HepG2 (cell line): ENCODE measurements at regions not wholly inside any gene's neighbourhood (a gene's known extent, or its start where the extent isn't known, plus 50 kb on each side); places are given as distances from the start of the nearest gene placed in this dataset.

Experiments
- ATAC-seq: fragments of 200-7000 bp; cut with Tn5 transposase; 3 replicates; pipeline ENCODE4 v1.9.1; 2020; ENCODE audit warnings: mild to moderate bottlenecking, moderate library complexity
- BruUV-seq: library from RNA; stranded (reverse); fragments of 400-500 nt; replicated peaks from 2 replicates; lab custom pipeline; 2021; lab: Mats Ljungman, UMichigan
- CTCF ChIA-PET: fragments of 300-600 bp; formaldehyde crosslinking; extraction: SDS; loops from one replicate; lab custom pipeline; 2021; ENCODE audit warnings: low total read pairs, inconsistent platforms, low intra/inter-chr PET ratio; lab: Yijun Ruan, JAX
- POLR2A ChIA-PET: fragments of 350-600 bp; sonication (Branson Sonifier 250); formaldehyde crosslinking; loops from one replicate; lab custom pipeline; 2020; ENCODE audit warnings: antibody characterized with exemption, inconsistent platforms; lab: Yijun Ruan, JAX
- DNase-seq: peaks from one replicate; pipeline ENCODE4 v3.0.0-alpha.2; 2015; ENCODE audit warnings: low spot score
- FAIRE-seq: peaks from 3 replicates; lab custom pipeline; 2011; peaks lifted over from hg19 to GRCh38; lab: Jason Lieb, UNC
- H2AFZ ChIP-seq: one replicate; pipeline ENCODE4 v1.6.1; 2011; ENCODE audit warnings: low read length, inconsistent platforms
- H3K27ac ChIP-seq: fragments of 300-600 bp; 3 replicates; pipeline ENCODE4 v1.8.0; 2011; ENCODE audit warnings: mixed run types, mild to moderate bottlenecking, mixed read lengths, low read length, inconsistent platforms; ENCODE audit not compliant: insufficient read depth; ENCODE audit errors: extremely low read length
- H3K27me3 ChIP-seq, 2 experiments: fragments of 200-600 bp in 1 of 2; 2 replicates in 1 of 2; 3 replicates in 1 of 2; pipeline versions ENCODE4 v1.6.0 to v1.8.0; 2011; ENCODE audit warnings: low read length in 2 of 2, mild to moderate bottlenecking in 2 of 2, moderate library complexity in 2 of 2, inconsistent platforms in 1 of 2; ENCODE audit not compliant: insufficient read depth in 2 of 2, control insufficient read depth in 1 of 2
- H3K36me3 ChIP-seq, 2 experiments: fragments of 200-600 bp in 1 of 2; replicated peaks in 1 of 2; 2 replicates in 1 of 2; 3 replicates in 1 of 2; pipeline versions ENCODE4 v1.5.1 to v1.8.0; 2011; ENCODE audit warnings: low read length in 2 of 2, inconsistent platforms in 1 of 2; ENCODE audit not compliant: insufficient read depth in 2 of 2, control insufficient read depth in 1 of 2
- H3K4me1 ChIP-seq: 2 replicates; pipeline ENCODE4 v1.5.1; 2012; ENCODE audit warnings: low read length, inconsistent platforms; ENCODE audit not compliant: insufficient read depth
- H3K4me2 ChIP-seq: 2 replicates; pipeline ENCODE4 v1.6.0; 2011; ENCODE audit warnings: low read depth, low read length, inconsistent platforms
- H3K4me3 ChIP-seq, 3 experiments: fragments of 200-600 bp in 1 of 3; sonication (generic), shearing (Covaris generic) in 1 of 3; replicated peaks in 1 of 3; 2 replicates each; pipeline ENCODE4 v1.5.1; 2011 to 2016; ENCODE audit warnings: low read length in 3 of 3, inconsistent platforms in 2 of 3, low read depth in 2 of 3, mild to moderate bottlenecking in 2 of 3, control low read depth in 1 of 3, mixed read lengths in 1 of 3; ENCODE audit not compliant: insufficient read depth in 1 of 3
- H3K79me2 ChIP-seq: one replicate; pipeline ENCODE4 v1.6.1; 2011; ENCODE audit warnings: low read length, inconsistent platforms; ENCODE audit not compliant: insufficient read depth
- H3K9ac ChIP-seq: 2 replicates; pipeline ENCODE4 v1.6.0; 2011; ENCODE audit warnings: mild to moderate bottlenecking, low read depth, low read length, inconsistent platforms; ENCODE audit not compliant: insufficient read depth
- H3K9me3 ChIP-seq: 2 replicates; pipeline ENCODE4 v1.5.1; 2012; ENCODE audit warnings: mild to moderate bottlenecking, low read length
- H4K20me1 ChIP-seq: 2 replicates; pipeline ENCODE4 v1.6.0; 2011; ENCODE audit warnings: inconsistent platforms, mild to moderate bottlenecking, low read length, moderate library complexity; ENCODE audit not compliant: insufficient read depth
- FIP1L1 ChIP-seq: fragments of 200-400 bp; formaldehyde crosslinking; IDR thresholded peaks from 2 replicates; pipeline ENCODE4 v1.6.1; 2018; ENCODE audit warnings: low read depth, mild to moderate bottlenecking, low read length, moderate library complexity, borderline replicate concordance; ENCODE audit not compliant: insufficient read depth
- MLLT10 ChIP-seq: sonication (generic); formaldehyde crosslinking; IDR thresholded peaks from 2 replicates; pipeline ENCODE4 v1.4.0; 2020; ENCODE audit warnings: missing genetic modification reagents
- THAP7 ChIP-seq: sonication (generic); formaldehyde crosslinking; IDR thresholded peaks from 2 replicates; pipeline ENCODE4 v1.8.1; 2023; ENCODE audit warnings: mild to moderate bottlenecking, missing genetic modification reagents
- TRIM22 ChIP-seq: fragments of 450-650 bp; IDR thresholded peaks from 2 replicates; pipeline ENCODE4 v1.6.1; 2017
- U2AF2 ChIP-seq: fragments of 200-400 bp; formaldehyde crosslinking; IDR thresholded peaks from 2 replicates; pipeline ENCODE4 v1.6.1; 2017; ENCODE audit warnings: low read depth, mild to moderate bottlenecking, low read length
- ZFP1 ChIP-seq: IDR thresholded peaks from 2 replicates; pipeline ENCODE4 v1.6.1; 2016
- ZNF569 ChIP-seq: sonication (generic); formaldehyde crosslinking; IDR thresholded peaks from 2 replicates; pipeline ENCODE4 v1.5.0; 2020; ENCODE audit warnings: mild to moderate bottlenecking, missing genetic modification reagents, moderate library complexity, borderline replicate concordance
- ZNF660 ChIP-seq: sonication (generic); formaldehyde crosslinking; IDR thresholded peaks from 2 replicates; pipeline ENCODE4 v1.5.1; 2020; ENCODE audit warnings: mild to moderate bottlenecking, low read depth, missing genetic modification reagents, borderline replicate concordance
- WGBS: methylation state at CpG from one replicate; pipeline ENCODE4 v1.1.6; 2017; ENCODE audit warnings: low lambda C conversion rate; 5-methylcytosine and 5-hydroxymethylcytosine counted together
- in situ Hi-C: cut with HindIII; loops from 2 replicates; pipeline ENCODE4 v1.10.0; 2017; ENCODE audit warnings: low pct_unique_long_range_greater_than_20kb; ENCODE audit not compliant: extremely low pct_ligation_motif_present
- intact Hi-C: fragments of 100-400 bp; cut with micrococcal nuclease; formaldehyde crosslinking; loops from one replicate; pipeline ENCODE4 v1.10.0; 2022; ENCODE audit not compliant: unreplicated experiment

DNA sequence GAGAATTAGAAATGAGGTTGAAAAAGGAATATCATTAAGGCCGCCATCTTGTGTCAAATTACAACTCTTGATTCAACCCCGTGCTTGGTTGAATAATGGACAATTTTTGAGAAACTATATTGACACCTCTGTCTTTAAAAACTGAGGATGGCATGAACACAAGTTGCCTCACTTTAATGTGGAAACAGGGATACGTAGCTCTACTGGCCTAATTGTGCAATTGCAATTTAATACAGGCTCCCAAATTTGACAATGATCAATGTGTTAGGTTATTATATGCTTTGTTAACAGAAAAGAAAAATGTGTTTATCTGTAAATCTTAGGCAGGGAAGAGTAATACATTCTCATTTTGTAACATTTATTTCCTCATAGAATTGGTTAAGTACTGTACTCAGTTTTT lies 77.1 kb upstream of the MCTP2 start (continued):
- TF ChIP-seq ZNF660 (CRISPR knock-in tag) (no peak), ZFP1 (CRISPR knock-in tag) (no peak), MLLT10 (CRISPR knock-in tag) (no peak), FIP1L1 (no peak), THAP7 (no peak)

DNA sequence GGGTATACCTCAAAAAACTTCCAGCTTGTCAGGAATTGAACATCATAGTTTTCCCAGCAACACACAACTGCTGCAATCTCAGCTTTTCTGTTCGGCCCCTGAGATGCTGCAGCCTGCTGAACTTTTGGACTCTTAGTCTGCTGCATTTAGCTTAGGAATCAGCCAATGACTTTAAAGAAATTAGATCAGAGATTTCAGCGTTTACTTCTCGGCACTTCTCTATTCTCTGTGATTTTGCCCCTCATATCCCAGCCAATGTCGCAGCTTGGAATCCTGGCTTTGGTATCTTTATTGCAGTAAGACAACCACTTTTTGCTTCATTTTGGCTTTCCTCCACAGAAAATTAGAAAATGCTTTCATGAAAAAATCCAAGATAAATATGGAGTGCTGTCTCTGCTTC lies 86.3 kb upstream of the MCTP2 start:
- H3K79me2 ChIP-seq, result no peaks in the 10 kb centered on the region
- H3K9me3 ChIP-seq, result no peaks in the 10 kb centered on the region
- CTCF ChIA-PET, result no interaction called here
- H3K27ac ChIP-seq, result no peak overlapping the region
- no peak overlapping the region for H2AFZ ChIP-seq
- no peak for ATAC-seq
- in situ Hi-C loops, result no loop called here
- no peak overlapping the region for H3K4me3 ChIP-seq
- BruUV-seq, result no TSS peak
- no peak for FAIRE-seq
- 27% methylated on average over 4 of the region's 4 CpGs for WGBS
- no peaks in the 10 kb centered on the region for H3K27me3 ChIP-seq
- POLR2A ChIA-PET, result no interaction called here
- H3K36me3 ChIP-seq, result no peaks in the 10 kb centered on the region
- intact Hi-C loops, result no loop called here
- no peaks in the 10 kb centered on the region for H4K20me1 ChIP-seq
- H3K9ac ChIP-seq, result no peak overlapping the region
- no peaks in the 10 kb centered on the region for H3K4me1 ChIP-seq
- DNase-seq, result no peak
- no peak overlapping the region for H3K4me2 ChIP-seq
- TF ChIP-seq ZNF569 (CRISPR knock-in tag) (no peak), TRIM22 (no peak), U2AF2 (no peak)
